ENCODE measurements at regions not wholly inside any gene's neighbourhood (a gene's known extent, or its start where the extent isn't known, plus 50 kb on each side); places are given as distances from the start of the nearest gene placed in this dataset.

- no peaks in the 10 kb centered on the region for H3K4me1 ChIP-seq (ENCODE audit: control insufficient read depth, insufficient read depth, low read length)
- no peaks in the 10 kb centered on the region for H3K9me3 ChIP-seq (ENCODE audit: control insufficient read depth, insufficient read depth, low read depth, low read length)
- CTCF ChIA-PET: no interaction called here
- no peak overlapping the region for H3K4me3 ChIP-seq (ENCODE audit: low read depth, low read length)
- H3K27ac ChIP-seq (ENCODE audit: extremely low read depth, low read depth, low read length): no peak overlapping the region
- TF ChIP-seq ZNF211 (tag by site-specific recombination; IDR thresholded peaks at IDR 0.05; ENCODE audit: low read depth) (no peak), ZNF2 (tag by site-specific recombination; IDR thresholded peaks at IDR 0.05) (no peak), ZNF391 (tag by site-specific recombination; IDR thresholded peaks at IDR 0.05; ENCODE audit: borderline replicate concordance, low read depth) (no peak), HOXD13 (CRISPR knock-in tag; IDR thresholded peaks at IDR 0.05; ENCODE audit: borderline replicate concordance) (no peak), OSR2 (tag by site-specific recombination; IDR thresholded peaks at IDR 0.05) (no peak), ZNF324 (tag by site-specific recombination; IDR thresholded peaks at IDR 0.05) (no peak), PRDM4 (tag by site-specific recombination; IDR thresholded peaks at IDR 0.05) (no peak), FEZF1 (tag by site-specific recombination; IDR thresholded peaks at IDR 0.05) (no peak), KLF16 (tag by site-specific recombination; IDR thresholded peaks at IDR 0.05) (no peak)
- TF ChIP-seq, protein P1, sequence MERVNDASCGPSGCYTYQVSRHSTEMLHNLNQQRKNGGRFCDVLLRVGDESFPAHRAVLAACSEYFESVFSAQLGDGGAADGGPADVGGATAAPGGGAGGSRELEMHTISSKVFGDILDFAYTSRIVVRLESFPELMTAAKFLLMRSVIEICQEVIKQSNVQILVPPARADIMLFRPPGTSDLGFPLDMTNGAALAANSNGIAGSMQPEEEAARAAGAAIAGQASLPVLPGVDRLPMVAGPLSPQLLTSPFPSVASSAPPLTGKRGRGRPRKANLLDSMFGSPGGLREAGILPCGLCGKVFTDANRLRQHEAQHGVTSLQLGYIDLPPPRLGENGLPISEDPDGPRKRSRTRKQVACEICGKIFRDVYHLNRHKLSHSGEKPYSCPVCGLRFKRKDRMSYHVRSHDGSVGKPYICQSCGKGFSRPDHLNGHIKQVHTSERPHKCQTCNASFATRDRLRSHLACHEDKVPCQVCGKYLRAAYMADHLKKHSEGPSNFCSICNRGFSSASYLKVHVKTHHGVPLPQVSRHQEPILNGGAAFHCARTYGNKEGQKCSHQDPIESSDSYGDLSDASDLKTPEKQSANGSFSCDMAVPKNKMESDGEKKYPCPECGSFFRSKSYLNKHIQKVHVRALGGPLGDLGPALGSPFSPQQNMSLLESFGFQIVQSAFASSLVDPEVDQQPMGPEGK (tag by site-specific recombination; IDR thresholded peaks at IDR 0.05): no peak
- TF ChIP-seq, protein P2, sequence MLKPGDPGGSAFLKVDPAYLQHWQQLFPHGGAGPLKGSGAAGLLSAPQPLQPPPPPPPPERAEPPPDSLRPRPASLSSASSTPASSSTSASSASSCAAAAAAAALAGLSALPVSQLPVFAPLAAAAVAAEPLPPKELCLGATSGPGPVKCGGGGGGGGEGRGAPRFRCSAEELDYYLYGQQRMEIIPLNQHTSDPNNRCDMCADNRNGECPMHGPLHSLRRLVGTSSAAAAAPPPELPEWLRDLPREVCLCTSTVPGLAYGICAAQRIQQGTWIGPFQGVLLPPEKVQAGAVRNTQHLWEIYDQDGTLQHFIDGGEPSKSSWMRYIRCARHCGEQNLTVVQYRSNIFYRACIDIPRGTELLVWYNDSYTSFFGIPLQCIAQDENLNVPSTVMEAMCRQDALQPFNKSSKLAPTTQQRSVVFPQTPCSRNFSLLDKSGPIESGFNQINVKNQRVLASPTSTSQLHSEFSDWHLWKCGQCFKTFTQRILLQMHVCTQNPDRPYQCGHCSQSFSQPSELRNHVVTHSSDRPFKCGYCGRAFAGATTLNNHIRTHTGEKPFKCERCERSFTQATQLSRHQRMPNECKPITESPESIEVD (tag by site-specific recombination; IDR thresholded peaks at IDR 0.05): no peak
- POLR2A ChIA-PET: no interaction called here
- no peaks in the 10 kb centered on the region for H3K36me3 ChIP-seq (ENCODE audit: control insufficient read depth in 2 of 2, insufficient read depth in 1 of 2, low read length in 2 of 2)
Observed at GRCh38 chr2:863732-864450, 86.8 kb upstream of the SNTG2 start.

DNA sequence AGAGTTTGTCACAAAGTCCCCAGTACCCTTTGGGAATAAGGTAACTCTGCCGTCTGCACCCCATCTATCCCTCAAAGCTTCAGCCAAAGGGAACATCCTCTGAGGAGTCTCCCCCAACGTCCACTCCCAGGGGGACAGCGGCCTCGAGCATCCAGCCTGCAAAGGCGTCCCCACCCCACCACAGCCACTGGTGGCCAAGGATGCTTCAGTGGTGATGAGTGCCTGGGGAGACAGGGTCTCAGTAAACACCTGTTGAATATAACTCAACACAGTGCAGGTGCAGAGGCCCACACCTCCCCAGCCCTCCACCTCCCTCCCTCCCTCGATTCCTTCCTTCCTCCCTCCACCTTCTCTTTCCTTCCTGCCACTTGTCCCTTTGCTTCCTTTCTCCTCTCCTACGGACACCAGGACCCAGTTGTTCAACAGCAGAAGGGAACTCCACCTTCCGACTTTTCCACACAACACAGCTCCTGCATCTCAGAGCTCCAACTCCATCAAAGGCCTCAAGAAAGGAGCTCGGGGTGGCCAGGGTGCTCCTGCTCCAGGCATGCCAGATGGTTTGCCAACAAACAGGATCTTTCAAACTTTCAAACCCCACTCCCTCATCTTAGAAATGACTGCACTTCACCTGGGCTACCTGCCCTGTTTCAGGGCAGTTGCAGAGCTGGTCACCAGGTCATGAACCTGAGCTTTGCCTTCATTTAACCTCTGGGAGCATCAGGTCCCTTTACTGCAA is 87.8 kb upstream of the SNTG2 start:
- POLR2A ChIA-PET: no interaction called here
- Histone ChIP-seq H3K27ac (ENCODE audit: extremely low read depth, low read depth, low read length) (no peak overlapping the region), H3K36me3 (ENCODE audit: control insufficient read depth in 2 of 2, insufficient read depth in 1 of 2, low read length in 2 of 2) (no peaks in the 10 kb centered on the region), H3K4me1 (ENCODE audit: control insufficient read depth, insufficient read depth, low read length) (no peaks in the 10 kb centered on the region), H3K9me3 (ENCODE audit: control insufficient read depth, insufficient read depth, low read depth, low read length) (no peaks in the 10 kb centered on the region), H3K4me3 (ENCODE audit: low read depth, low read length) (no peak overlapping the region)
- CTCF ChIA-PET: no interaction called here
- peak; percentile 73 for TF ChIP-seq SCRT1 (tag by site-specific recombination; IDR thresholded peaks at IDR 0.05; ENCODE audit: borderline replicate concordance)
- TF ChIP-seq ZFP37 (tag by site-specific recombination; IDR thresholded peaks at IDR 0.05): no peak
- no peak for TF ChIP-seq ZNF211 (tag by site-specific recombination; IDR thresholded peaks at IDR 0.05; ENCODE audit: low read depth)
- TF ChIP-seq SCRT2 (tag by site-specific recombination; IDR thresholded peaks at IDR 0.05): peak; percentile 87
- TF ChIP-seq ZNF747 (tag by site-specific recombination; IDR thresholded peaks at IDR 0.05): no peak
- no peak for TF ChIP-seq GLI2 (tag by site-specific recombination; IDR thresholded peaks at IDR 0.05; ENCODE audit: borderline replicate concordance, low read depth)
